ENCODE measurements at regions not wholly inside any gene's neighbourhood (a gene's known extent, or its start where the extent isn't known, plus 50 kb on each side); places are given as distances from the start of the nearest gene placed in this dataset.
"Not testable (repeated sequence)": the region's sequence is repeated elsewhere in the genome, so short reads cannot be mapped to it uniquely, and the experiment has no call there.

DNA sequence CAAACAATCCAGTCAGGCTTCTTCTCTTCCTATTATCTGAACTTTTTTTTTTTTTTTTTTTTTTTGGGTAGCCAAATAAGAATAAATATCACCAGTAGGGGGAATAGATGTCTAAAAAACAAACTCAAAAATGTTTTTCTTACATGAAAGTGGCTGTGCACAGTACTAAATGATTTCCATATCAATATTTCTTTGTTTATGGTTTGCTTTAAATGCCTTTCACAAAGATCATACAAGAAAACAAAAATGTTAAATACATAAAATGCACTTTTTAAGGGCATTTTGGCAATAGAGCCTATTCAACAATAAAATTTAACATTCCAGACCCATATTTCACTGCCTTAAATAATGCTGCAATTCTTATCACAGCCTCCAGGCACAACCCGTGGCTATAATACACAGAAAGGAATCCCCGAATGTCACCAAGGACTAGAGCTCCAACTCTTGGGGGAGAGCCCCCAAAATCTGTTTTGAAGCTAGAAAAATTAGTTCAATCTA is 91.1 kb upstream of the TBCA start:
- no peak for DNase-seq

DNA sequence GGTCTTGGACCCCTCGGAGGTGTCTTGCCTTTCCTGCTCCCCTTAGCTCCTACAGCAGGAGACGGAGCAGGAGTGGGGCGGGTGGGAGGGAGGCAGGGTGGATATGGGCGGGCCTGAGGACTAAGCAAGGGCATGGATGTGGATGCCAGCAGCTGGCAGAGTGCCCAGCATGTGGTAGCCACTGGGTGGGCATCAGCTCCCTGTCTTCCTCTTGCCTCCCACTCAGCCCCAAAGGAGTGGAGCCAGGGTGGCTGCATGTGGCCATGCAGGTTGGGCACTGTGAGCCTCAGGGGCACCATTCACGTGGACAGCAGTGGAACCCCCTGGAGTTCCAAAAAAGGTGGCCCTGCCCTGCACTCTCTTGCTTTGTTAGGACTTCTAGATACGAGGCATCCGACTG is 90.1 kb upstream of the TBCA start:
- no peak for DNase-seq

- no peak for DNase-seq
Observed at GRCh38 chr5:77864997-77865396, 88.9 kb upstream of the TBCA start.

DNA sequence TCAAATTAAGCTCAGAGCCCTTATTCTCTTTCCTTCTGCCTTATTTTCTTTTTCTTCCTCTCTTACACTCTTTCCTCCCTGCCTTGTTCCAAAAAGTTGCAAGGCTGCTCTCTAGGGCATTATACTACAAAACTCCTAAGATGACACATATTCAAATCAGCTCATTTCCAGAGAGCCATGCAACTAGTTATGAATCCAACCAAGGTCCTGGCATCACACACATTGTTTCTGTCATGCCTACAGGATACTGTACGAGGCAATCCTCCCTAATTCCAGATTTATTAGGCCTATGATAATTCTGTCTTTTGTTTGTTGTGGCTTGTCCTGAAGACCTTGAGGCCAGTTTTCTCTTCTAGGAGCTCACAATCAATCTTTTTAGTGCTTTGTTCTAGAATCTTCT is 87.0 kb upstream of the TBCA start:
- DNase-seq, result no peak

GRCh38 chr5:77861576-77861975 is 85.4 kb upstream of the TBCA start:
- DNase-seq, result no peak

DNA sequence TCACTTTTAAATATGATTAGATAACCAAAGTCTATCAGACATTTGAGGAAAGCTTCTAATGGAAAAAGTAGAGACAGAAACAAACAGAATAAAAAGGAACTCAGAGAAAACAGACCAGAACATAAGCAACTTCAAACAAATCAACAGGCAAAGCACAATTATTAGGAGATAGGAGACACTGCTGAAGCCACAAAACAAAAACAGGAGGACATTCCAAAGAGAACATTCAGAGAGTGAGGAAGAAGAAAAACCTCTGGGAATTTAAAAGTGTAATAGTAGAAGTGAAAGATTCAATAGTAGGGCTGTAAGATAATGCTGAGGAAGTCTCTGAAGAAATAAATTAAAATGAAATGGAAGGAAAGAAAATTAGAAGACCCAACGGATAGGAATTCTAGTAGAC is 83.2 kb upstream of the TBCA start:
- no peak for DNase-seq

- not testable (repeated sequence) for DNase-seq
Observed at GRCh38 chr5:77858678-77859077, 82.5 kb upstream of the TBCA start.

DNA sequence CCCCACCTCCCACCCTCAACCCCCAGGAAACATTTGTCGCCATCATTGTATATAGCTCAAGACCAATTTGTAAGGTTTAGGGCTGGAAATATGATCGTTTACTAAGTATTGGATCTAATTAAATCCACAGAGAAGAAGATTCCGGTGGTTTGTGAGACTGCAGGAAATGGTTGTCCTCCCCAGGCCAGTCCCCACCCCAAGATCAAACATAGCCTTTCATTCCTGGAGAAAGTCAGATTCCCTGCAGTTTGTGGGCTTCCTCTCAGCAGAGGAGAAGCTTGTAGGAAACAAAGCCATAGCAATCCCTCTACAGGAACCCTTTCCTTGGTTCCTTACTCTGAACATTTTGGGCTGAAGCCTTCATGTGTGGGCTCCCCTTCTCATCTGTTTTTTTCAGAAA is 79.2 kb upstream of the TBCA start:
- DNase-seq, result no peak

- no peak for DNase-seq
Observed at GRCh38 chr5:77853353-77853907, 77.3 kb upstream of the TBCA start.

GRCh38 chr5:77852514-77853352 is 76.6 kb upstream of the TBCA start:
- DNase-seq, result peak; percentile 81

GRCh38 chr5:77852068-77852513 is 76.0 kb upstream of the TBCA start:
- no peak for DNase-seq

DNA sequence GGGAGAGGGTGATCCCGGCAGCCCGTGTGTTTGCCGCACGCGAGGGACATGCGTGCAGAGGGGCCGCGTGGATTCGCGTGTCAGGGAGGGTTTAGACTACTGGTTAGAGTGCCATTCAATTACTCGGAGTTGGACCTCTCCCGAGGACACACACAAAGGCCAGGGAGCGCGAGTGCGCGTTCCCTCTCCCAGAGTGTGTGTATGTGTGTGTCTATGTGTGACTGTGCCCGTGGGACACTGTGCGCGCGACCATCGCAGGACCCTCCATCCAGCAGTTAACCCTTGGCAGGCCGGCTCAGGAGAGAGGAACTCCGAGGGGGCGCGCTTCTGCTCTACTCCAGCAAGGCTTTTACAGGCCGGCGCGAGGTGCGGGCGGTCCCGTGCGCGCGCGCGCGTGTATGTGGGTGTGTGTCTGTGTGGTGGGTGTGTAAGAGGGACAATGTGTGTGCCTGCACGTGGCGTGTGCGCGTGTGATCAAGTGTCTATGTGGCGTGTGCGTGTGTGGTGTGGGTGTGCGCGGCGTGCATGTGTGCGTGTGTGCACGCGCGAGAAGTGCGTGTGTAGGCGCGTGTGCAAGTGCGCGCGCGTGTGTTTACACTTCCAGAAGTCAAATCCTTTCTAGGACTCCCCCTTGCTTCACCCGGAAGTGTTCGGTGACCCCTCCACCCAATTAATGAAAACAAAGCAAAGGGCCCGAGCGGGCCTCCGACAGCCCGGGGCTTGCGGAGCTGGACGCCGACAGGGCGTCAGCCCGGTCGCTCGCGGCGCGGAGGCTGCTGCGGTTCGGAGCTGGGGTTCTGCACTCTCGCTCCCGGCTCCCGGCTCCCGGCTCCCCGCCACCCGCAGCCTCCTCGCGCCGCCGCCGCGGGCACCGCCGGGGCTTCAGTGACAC is 75.3 kb upstream of the TBCA start:
- peak; percentile 87 for DNase-seq

- DNase-seq, result no peak
Observed at GRCh38 chr5:77850536-77851175, 74.5 kb upstream of the TBCA start.

DNA sequence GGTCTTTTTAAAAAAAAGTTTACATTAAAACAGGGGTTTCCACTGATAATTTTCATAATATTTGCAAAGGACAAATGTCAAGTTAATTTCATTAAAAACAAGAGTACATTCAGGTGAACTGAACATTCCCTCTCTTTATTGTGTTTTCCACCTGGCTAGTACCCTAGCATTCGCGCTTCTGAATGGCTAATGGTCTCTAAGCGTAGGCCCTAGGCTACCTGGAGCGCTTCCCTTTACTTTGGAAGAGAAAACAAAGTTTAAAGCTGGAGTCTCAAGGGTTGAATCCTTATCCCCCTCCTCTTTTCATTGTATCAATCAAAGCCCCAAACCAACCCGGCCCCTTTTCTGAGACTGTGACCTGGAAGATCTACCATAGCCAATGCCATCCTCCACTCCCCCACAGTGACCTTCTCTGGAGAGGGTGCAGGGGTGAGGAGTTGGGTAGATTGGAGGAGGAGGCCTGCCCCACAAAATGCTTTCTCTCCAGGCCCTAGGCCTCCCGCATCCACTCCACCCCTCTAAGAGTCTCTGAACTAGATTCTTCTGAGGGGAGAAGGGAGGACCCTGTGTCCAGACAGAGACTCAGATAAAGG is 73.3 kb upstream of the TBCA start:
- no peak for DNase-seq

GRCh38 chr5:77847814-77848290 is 71.7 kb upstream of the TBCA start:
- DNase-seq, result peak; percentile 74

DNA sequence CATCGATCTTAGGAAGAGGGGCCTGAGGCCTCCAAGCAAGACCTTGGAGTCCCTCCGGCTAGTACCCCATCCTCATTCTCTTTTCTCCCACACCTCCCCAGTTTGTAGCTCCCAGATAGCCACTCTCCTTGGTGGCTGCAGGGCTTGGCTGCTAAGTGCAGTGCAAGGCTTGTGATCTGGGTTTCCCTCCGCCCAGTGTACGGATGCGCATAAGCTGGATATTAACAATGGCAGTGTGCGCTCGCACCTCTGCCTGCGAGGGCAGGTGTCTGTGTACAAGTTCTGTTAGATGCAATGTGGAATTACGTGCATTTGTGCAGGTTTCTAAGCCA is 71.0 kb upstream of the TBCA start:
- DNase-seq, result peak; percentile 66

- peak; percentile 67 for DNase-seq
Observed at GRCh38 chr5:77846422-77847128, 70.4 kb upstream of the TBCA start.

DNA sequence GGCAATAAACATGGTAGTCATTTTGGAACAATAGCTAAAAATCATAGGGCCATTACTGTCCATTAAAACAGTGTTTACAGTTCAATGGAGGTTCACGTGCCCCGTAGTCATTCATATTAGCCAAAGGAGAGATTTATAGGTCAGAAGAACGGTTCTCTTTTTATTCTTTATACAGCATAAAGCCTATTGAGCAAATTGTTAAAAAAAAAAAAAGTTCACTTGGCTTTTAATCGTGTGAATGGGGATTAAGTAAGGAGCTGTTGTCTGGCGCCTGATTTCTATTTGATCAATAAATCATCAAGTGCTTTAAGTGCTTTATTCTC is 69.1 kb upstream of the TBCA start:
- no peak for DNase-seq

- DNase-seq, result no peak
Observed at GRCh38 chr5:77844623-77845323, 68.6 kb upstream of the TBCA start.

GRCh38 chr5:77844373-77844622 is 68.2 kb upstream of the TBCA start:
- DNase-seq, result peak; percentile 86

DNA sequence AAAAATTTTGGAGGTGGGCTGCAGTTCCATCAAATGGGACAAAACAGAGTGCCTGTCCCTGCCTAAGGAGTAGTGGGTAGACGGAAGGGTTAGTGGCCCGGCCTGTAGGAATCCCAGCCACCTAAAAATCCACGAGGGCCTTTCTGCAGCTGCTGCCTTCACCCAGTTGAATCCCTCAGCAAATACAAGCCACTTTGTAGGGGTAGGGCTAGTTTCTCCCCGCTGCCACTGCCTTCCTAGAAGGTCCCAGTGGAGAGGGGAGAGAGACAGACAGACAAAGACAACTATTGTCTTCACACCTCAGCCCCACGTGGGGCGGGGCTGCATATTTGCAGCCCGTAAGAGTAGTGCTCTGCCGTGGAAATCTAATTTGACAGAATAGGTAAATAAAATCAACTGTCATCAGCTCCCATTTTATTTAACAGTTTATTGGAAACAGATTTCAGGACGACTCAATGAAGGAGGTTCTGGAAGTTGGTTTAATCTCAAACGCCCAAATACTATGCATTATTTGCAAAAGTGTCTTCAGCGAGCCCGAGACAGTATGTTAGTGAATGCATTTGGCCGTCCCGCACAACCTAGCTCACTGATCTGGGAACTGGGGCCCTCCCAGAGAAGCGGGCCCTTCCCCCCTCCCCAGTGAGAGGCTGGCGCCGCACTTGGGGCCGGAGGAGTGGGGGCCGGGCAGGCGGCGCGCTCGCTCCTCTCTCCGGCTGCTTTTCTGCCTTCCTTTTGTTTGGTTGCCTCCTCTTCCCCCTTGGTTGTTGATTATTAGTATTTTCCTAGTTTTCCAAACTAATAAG is 67.6 kb upstream of the TBCA start:
- peak; percentile 32 for DNase-seq
